GM23338 (cell line): ENCODE measurements at regions not wholly inside any gene's neighbourhood (a gene's known extent, or its start where the extent isn't known, plus 50 kb on each side); places are given as distances from the start of the nearest gene placed in this dataset.

Experiments used
- ATAC-seq: fragments of 200-7000 bp; cut with Tn5 transposase; 3 replicates; pipeline ENCODE4 v1.9.1; 2020
- DNase-seq: peaks from one replicate; pipeline ENCODE4 v3.0.0-alpha.2; 2015; ENCODE audit warnings: low spot score
- H2AFZ ChIP-seq: fragments of 200-600 bp; sonication (generic); 2 replicates; pipeline ENCODE4 v1.8.0; 2016; ENCODE audit warnings: antibody characterized with exemption, mild to moderate bottlenecking, moderate library complexity
- H3F3A ChIP-seq: fragments of 200-600 bp; sonication (generic); replicated peaks from 2 replicates; pipeline ENCODE4 v1.8.0; 2017; ENCODE audit warnings: antibody characterized with exemption, mixed run types, low read depth
- H3K27ac ChIP-seq: fragments of 200-600 bp; sonication (generic); 2 replicates; pipeline ENCODE4 v1.6.1; 2016; ENCODE audit warnings: low read depth
- H3K27me3 ChIP-seq: fragments of 200-600 bp; sonication (generic); 2 replicates; pipeline ENCODE4 v1.8.0; 2016; ENCODE audit warnings: mild to moderate bottlenecking, mixed run types, moderate library complexity; ENCODE audit not compliant: insufficient read depth
- H3K36me3 ChIP-seq: fragments of 200-600 bp; sonication (generic); 2 replicates; pipeline ENCODE4 v1.8.0; 2016; ENCODE audit warnings: mild to moderate bottlenecking; ENCODE audit not compliant: insufficient read depth
- H3K4me1 ChIP-seq: fragments of 200-600 bp; sonication (generic); 2 replicates; pipeline ENCODE4 v1.8.0; 2016; ENCODE audit warnings: mild to moderate bottlenecking, moderate library complexity; ENCODE audit not compliant: insufficient read depth
- H3K4me2 ChIP-seq: fragments of 200-600 bp; sonication (generic); 2 replicates; pipeline ENCODE4 v1.7.1; 2017; ENCODE audit warnings: mixed run types
- H3K4me3 ChIP-seq: fragments of 200-600 bp; sonication (generic); 2 replicates; pipeline ENCODE4 v1.6.1; 2016; ENCODE audit warnings: mixed run types
- H3K79me2 ChIP-seq: fragments of 200-600 bp; sonication (generic); replicated peaks from 2 replicates; pipeline ENCODE4 v1.8.0; 2017; ENCODE audit warnings: mild to moderate bottlenecking; ENCODE audit not compliant: insufficient read depth
- H3K9me2 ChIP-seq: fragments of 200-600 bp; sonication (generic); 2 replicates; pipeline ENCODE4 v1.8.0; 2017; ENCODE audit not compliant: insufficient read depth
- H4K20me1 ChIP-seq: fragments of 200-600 bp; sonication (generic); replicated peaks from 2 replicates; pipeline ENCODE4 v1.8.0; 2017; ENCODE audit warnings: mild to moderate bottlenecking; ENCODE audit not compliant: insufficient read depth
- H3K27ac Mint-ChIP-seq: 2 replicates; pipeline ENCODE4 v1.8.0; 2020; ENCODE audit warnings: inconsistent platforms, mild to moderate bottlenecking, moderate library complexity, mixed read lengths
- H3K27me3 Mint-ChIP-seq: 3 replicates; pipeline ENCODE4 v1.8.0; 2022; ENCODE audit warnings: low read depth, mild to moderate bottlenecking, moderate library complexity, mixed read lengths, inconsistent platforms; ENCODE audit not compliant: insufficient read depth, poor library complexity
- H3K36me3 Mint-ChIP-seq: 3 replicates; pipeline ENCODE4 v1.8.0; 2021; ENCODE audit warnings: low read depth, mild to moderate bottlenecking, inconsistent platforms, moderate library complexity, mixed read lengths
- H3K4me1 Mint-ChIP-seq: 3 replicates; pipeline ENCODE4 v1.8.0; 2020; ENCODE audit warnings: mild to moderate bottlenecking, inconsistent platforms, mixed read lengths
- H3K4me3 Mint-ChIP-seq: 3 replicates; pipeline ENCODE4 v1.8.0; 2021; ENCODE audit warnings: moderate library complexity, mild to moderate bottlenecking, inconsistent platforms, mixed read lengths
- H3K9me3 Mint-ChIP-seq: 3 replicates; pipeline ENCODE4 v1.8.0; 2020; ENCODE audit warnings: moderate library complexity, mild to moderate bottlenecking, inconsistent platforms, mixed read lengths
- CREB1 ChIP-seq: fragments of 250-450 bp; sonication (Bioruptor Pico); IDR thresholded peaks from 2 replicates; pipeline ENCODE4 v1.5.0; 2020; ENCODE audit warnings: low read depth, mild to moderate bottlenecking, moderate library complexity
- CTCF ChIP-seq, 2 experiments: fragments of 200-600 bp in 1 of 2; sonication (generic) in 1 of 2; conservative IDR thresholded peaks; 2 replicates each; pipeline versions ENCODE4 v1.5.1 to v1.6.1; 2016 to 2017; ENCODE audit warnings: antibody characterized with exemption in 2 of 2, low read depth in 2 of 2, mild to moderate bottlenecking in 2 of 2, moderate library complexity in 1 of 2
- EZH2 ChIP-seq: fragments of 200-600 bp; sonication (generic); IDR thresholded peaks from one replicate; pipeline ENCODE4 v1.8.0; 2017; ENCODE audit warnings: antibody characterized with exemption, mild to moderate bottlenecking, low read depth; ENCODE audit not compliant: unreplicated experiment
- JUNB ChIP-seq: IDR thresholded peaks from one replicate; pipeline ENCODE4 v1.6.1; 2016; ENCODE audit warnings: antibody characterized with exemption; ENCODE audit not compliant: unreplicated experiment
- ZNF331 ChIP-seq: fragments of 250-450 bp; sonication (Bioruptor Pico); IDR thresholded peaks from 2 replicates; pipeline ENCODE4 v1.5.0; 2020; ENCODE audit warnings: low read depth, mild to moderate bottlenecking, moderate library complexity
- ZNF462 ChIP-seq: fragments of 250-450 bp; sonication (Bioruptor Pico); IDR thresholded peaks from 2 replicates; pipeline ENCODE4 v1.5.0; 2020; ENCODE audit warnings: mild to moderate bottlenecking, moderate library complexity
- TF ChIP-seq, protein P1 (sequence below): IDR thresholded peaks from one replicate; pipeline ENCODE4 v1.6.1; 2018; ENCODE audit warnings: antibody characterized with exemption; ENCODE audit not compliant: unreplicated experiment

GRCh38 chr7:114083166-114084001 lies 164.6 kb upstream of the PPP1R3A start:
- H3K9me3 Mint-ChIP-seq, result no peaks in the 10 kb centered on the region; the same call in 2 of the 3 replicates
- peaks cover 23% of the 10 kb centered on the region for H3K4me1 Mint-ChIP-seq
- no peaks in the 10 kb centered on the region for H4K20me1 ChIP-seq
- no peak overlapping the region for H3K27ac ChIP-seq
- H3K9me2 ChIP-seq, result no peaks in the 10 kb centered on the region
- H3K27me3 ChIP-seq, result peaks cover 62% of the 10 kb centered on the region
- H3K4me3 Mint-ChIP-seq, result peak overlapping the region; percentile 85
- DNase-seq (peak; percentile 69), ATAC-seq (peak; percentile 5)
- H3K4me2 ChIP-seq, result peak overlapping the region; percentile 93
- H3K36me3 Mint-ChIP-seq, result no peaks in the 10 kb centered on the region; the same call in 2 of the 3 replicates
- peaks cover 59% of the 10 kb centered on the region for H3K27me3 Mint-ChIP-seq
- no peaks in the 10 kb centered on the region; the same call in 1 of the 2 replicates for H3F3A ChIP-seq
- H2AFZ ChIP-seq, result peak overlapping the region; percentile 99
- H3K27ac Mint-ChIP-seq, result no peak overlapping the region
- H3K36me3 ChIP-seq, result no peaks in the 10 kb centered on the region
- peaks cover 13% of the 10 kb centered on the region for H3K4me1 ChIP-seq
- TF ChIP-seq CREB1 (CRISPR knock-in tag) (no peak), EZH2 (peak; percentile 80)
- H3K79me2 ChIP-seq, result no peaks in the 10 kb centered on the region
- H3K4me3 ChIP-seq, result peak overlapping the region; percentile 66

DNA sequence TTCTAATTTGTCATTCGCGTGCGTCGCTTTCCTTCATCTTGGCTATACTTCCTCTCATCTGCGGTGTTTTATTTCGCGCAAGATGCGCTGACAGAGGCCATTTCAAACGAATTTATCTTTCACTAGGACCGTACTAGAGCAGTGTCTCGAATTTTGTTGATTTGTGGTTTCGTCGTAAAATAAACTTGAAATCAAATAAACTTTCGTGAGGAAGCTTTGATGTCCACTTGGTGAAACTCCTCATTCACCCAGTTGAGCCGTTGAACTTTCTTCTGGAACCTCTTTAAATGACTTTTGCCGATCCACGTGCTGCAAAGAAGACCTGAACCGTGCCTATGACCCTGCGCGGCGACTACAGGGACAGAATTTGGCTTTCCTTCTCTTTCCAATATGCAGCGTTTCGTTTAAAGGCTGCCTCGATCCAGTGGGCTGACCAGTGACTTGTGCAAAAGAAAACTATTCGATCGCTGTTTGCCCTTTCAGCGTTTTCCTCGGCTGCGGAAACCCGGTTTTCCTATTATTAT lies 163.9 kb upstream of the PPP1R3A start:
- H3K27ac Mint-ChIP-seq, result no peak overlapping the region

More for the DNA sequence above, 163.9 kb upstream of the PPP1R3A start:
- no peak overlapping the region for H3K27ac ChIP-seq
- peaks cover 13% of the 10 kb centered on the region for H3K4me1 ChIP-seq
- H4K20me1 ChIP-seq, result no peaks in the 10 kb centered on the region
- peak; percentile 5 for DNase-seq
- peak overlapping the region; percentile 66 for H3K4me3 ChIP-seq
- no peaks in the 10 kb centered on the region for H3K36me3 ChIP-seq
- H3F3A ChIP-seq, result no peaks in the 10 kb centered on the region; the same call in 1 of the 2 replicates
- H2AFZ ChIP-seq, result peak overlapping the region; percentile 97
- H3K79me2 ChIP-seq, result no peaks in the 10 kb centered on the region
- H3K4me3 Mint-ChIP-seq, result peak overlapping the region; percentile 85
- no peak for ATAC-seq
- H3K4me1 Mint-ChIP-seq, result peaks cover 18% of the 10 kb centered on the region
- no peaks in the 10 kb centered on the region; the same call in 2 of the 3 replicates for H3K9me3 Mint-ChIP-seq
- H3K27me3 Mint-ChIP-seq, result peaks cover 54% of the 10 kb centered on the region
- peak overlapping the region; percentile 93 for H3K4me2 ChIP-seq
- TF ChIP-seq CTCF (conservative IDR thresholded peaks at IDR 0.05; ENCODE audit: low read depth in 2 of 2) (no peak), ZNF462 (CRISPR knock-in tag) (no peak), JUNB (no peak), ZNF331 (CRISPR knock-in tag) (no peak), EZH2 (peak; percentile 69)
- TF ChIP-seq, protein P1, sequence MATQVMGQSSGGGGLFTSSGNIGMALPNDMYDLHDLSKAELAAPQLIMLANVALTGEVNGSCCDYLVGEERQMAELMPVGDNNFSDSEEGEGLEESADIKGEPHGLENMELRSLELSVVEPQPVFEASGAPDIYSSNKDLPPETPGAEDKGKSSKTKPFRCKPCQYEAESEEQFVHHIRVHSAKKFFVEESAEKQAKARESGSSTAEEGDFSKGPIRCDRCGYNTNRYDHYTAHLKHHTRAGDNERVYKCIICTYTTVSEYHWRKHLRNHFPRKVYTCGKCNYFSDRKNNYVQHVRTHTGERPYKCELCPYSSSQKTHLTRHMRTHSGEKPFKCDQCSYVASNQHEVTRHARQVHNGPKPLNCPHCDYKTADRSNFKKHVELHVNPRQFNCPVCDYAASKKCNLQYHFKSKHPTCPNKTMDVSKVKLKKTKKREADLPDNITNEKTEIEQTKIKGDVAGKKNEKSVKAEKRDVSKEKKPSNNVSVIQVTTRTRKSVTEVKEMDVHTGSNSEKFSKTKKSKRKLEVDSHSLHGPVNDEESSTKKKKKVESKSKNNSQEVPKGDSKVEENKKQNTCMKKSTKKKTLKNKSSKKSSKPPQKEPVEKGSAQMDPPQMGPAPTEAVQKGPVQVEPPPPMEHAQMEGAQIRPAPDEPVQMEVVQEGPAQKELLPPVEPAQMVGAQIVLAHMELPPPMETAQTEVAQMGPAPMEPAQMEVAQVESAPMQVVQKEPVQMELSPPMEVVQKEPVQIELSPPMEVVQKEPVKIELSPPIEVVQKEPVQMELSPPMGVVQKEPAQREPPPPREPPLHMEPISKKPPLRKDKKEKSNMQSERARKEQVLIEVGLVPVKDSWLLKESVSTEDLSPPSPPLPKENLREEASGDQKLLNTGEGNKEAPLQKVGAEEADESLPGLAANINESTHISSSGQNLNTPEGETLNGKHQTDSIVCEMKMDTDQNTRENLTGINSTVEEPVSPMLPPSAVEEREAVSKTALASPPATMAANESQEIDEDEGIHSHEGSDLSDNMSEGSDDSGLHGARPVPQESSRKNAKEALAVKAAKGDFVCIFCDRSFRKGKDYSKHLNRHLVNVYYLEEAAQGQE, result no peak
- H3K27me3 ChIP-seq, result peaks cover 55% of the 10 kb centered on the region
- H3K36me3 Mint-ChIP-seq, result no peaks in the 10 kb centered on the region; the same call in 2 of the 3 replicates
- H3K9me2 ChIP-seq, result no peaks in the 10 kb centered on the region
